ENCODE measurements at regions not wholly inside any gene's neighbourhood (a gene's known extent, or its start where the extent isn't known, plus 50 kb on each side); places are given as distances from the start of the nearest gene placed in this dataset.
A peak's percentile ranks its signal among the peaks of the same experiment; 100 is the strongest.

GRCh38 chr2:109718139-109718538, 76.0 kb upstream of the RGPD5 start:
- TF ChIP-seq CTCF (conservative IDR thresholded peaks at IDR 0.05), result no peak
- H3K27ac ChIP-seq, result no peak overlapping the region

- TF ChIP-seq CTCF (conservative IDR thresholded peaks at IDR 0.05), result no peak
These were observed 74.2 kb upstream of the RGPD5 start for GRCh38 chr2:109719871-109720270.

GRCh38 chr2:109720380-109721106, 73.6 kb upstream of the RGPD5 start:
- TF ChIP-seq CTCF (conservative IDR thresholded peaks at IDR 0.05), result no peak
- peak overlapping the region; percentile 99 for H3K27ac ChIP-seq

More at GRCh38 chr2:109719871-109720270, 74.2 kb upstream of the RGPD5 start:
- peak overlapping the region; percentile 99 for H3K27ac ChIP-seq

GRCh38 chr2:109721135-109721534, 73.0 kb upstream of the RGPD5 start:
- TF ChIP-seq CTCF (conservative IDR thresholded peaks at IDR 0.05), result no peak
- H3K27ac ChIP-seq, result peak overlapping the region; percentile 99

- peak overlapping the region; percentile 99 for H3K27ac ChIP-seq
- TF ChIP-seq CTCF (conservative IDR thresholded peaks at IDR 0.05), result no peak
These were observed 72.5 kb upstream of the RGPD5 start for GRCh38 chr2:109721626-109722025.

GRCh38 chr2:109722026-109722425, 72.1 kb upstream of the RGPD5 start:
- peak overlapping the region; percentile 99 for H3K27ac ChIP-seq
- no peak for TF ChIP-seq CTCF (conservative IDR thresholded peaks at IDR 0.05)

- peak overlapping the region; percentile 99 for H3K27ac ChIP-seq
These were observed 71.5 kb upstream of the RGPD5 start for GRCh38 chr2:109722640-109723039.

- peak overlapping the region; percentile 99 for H3K27ac ChIP-seq
These were observed 71.0 kb upstream of the RGPD5 start for GRCh38 chr2:109723153-109723552.

Measured in VCaP (cell line).